HG03045 (cell line): ENCODE measurements at regions not wholly inside any gene's neighbourhood (a gene's known extent, or its start where the extent isn't known, plus 50 kb on each side); places are given as distances from the start of the nearest gene placed in this dataset.
"Not testable (repeated sequence)": the region's sequence is repeated elsewhere in the genome, so short reads cannot be mapped to it uniquely, and the experiment has no call there.

ENCODE experiments used
- ATAC-seq: cut with Tn5 transposase; IDR thresholded peaks from one replicate; pipeline ENCODE4 v1.9.1; 2021; ENCODE audit warnings: mild to moderate bottlenecking, moderate library complexity; ENCODE audit not compliant: unreplicated experiment

GRCh38 chr6:92667843-92668242, 751.5 kb downstream of the EPHA7 start:
- no peak for ATAC-seq

GRCh38 chr6:92648364-92649086, 770.8 kb downstream of the EPHA7 start:
- no peak for ATAC-seq

GRCh38 chr6:92647630-92648029, 771.7 kb downstream of the EPHA7 start:
- ATAC-seq = no peak

GRCh38 chr6:92644104-92644791, 775.1 kb downstream of the EPHA7 start:
- not testable (repeated sequence) for ATAC-seq

GRCh38 chr6:92635553-92636153, 783.7 kb downstream of the EPHA7 start:
- ATAC-seq = no peak

GRCh38 chr6:92634561-92634960, 784.8 kb downstream of the EPHA7 start:
- no peak for ATAC-seq

GRCh38 chr6:92623431-92623830, 795.9 kb downstream of the EPHA7 start:
- ATAC-seq = no peak

GRCh38 chr6:92617721-92618120, 801.6 kb downstream of the EPHA7 start:
- no peak for ATAC-seq

GRCh38 chr6:92608751-92609150, 810.6 kb downstream of the EPHA7 start:
- ATAC-seq = no peak

GRCh38 chr6:92593201-92593600, 826.2 kb downstream of the EPHA7 start:
- no peak for ATAC-seq

GRCh38 chr6:92589996-92590395, 829.4 kb downstream of the EPHA7 start:
- ATAC-seq = no peak

- no peak for ATAC-seq
Measured at GRCh38 chr6:92588148-92588547, 831.2 kb downstream of the EPHA7 start.

GRCh38 chr6:92587525-92587924, 831.8 kb downstream of the EPHA7 start:
- no peak for ATAC-seq

GRCh38 chr6:92586236-92586977, 833.0 kb downstream of the EPHA7 start:
- no peak for ATAC-seq

- ATAC-seq = no peak
Measured at GRCh38 chr6:92582211-92582610, 837.1 kb downstream of the EPHA7 start.

GRCh38 chr6:92577077-92577719, 842.2 kb downstream of the EPHA7 start:
- no peak for ATAC-seq

GRCh38 chr6:92568541-92568940, 850.8 kb downstream of the EPHA7 start:
- no peak for ATAC-seq

GRCh38 chr6:92566632-92567031, 852.7 kb downstream of the EPHA7 start:
- ATAC-seq = no peak

GRCh38 chr6:92564376-92564775, 855.0 kb downstream of the EPHA7 start:
- ATAC-seq = no peak

GRCh38 chr6:92559611-92560010, 859.7 kb downstream of the EPHA7 start:
- ATAC-seq = no peak

GRCh38 chr6:92559003-92559402, 860.4 kb downstream of the EPHA7 start:
- no peak for ATAC-seq
